ENCODE measurements at regions not wholly inside any gene's neighbourhood (a gene's known extent, or its start where the extent isn't known, plus 50 kb on each side); places are given as distances from the start of the nearest gene placed in this dataset.
A peak's percentile ranks its signal among the peaks of the same experiment; 100 is the strongest.

DNA sequence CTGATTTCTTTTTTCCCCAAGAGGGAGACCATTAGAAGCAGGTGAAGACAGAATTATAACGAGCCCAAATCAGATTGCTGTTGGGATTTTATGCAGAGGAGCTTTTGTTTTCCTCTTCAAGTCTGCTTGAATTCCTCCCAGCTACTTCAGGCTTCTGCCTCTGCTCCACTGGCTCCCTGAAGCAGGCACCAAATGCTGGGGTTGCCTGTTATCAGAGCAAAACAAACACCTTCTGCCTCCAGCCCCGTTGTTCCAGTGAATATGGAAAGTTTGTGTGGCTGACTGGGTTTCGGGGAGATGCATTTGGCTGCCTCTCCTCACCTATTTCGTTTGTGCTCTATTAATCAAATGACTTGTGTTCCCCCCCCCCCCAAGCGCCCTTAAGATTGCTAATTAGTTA is 209.2 kb downstream of the URB2 start (continued):
- TF ChIP-seq REST (IDR thresholded peaks at IDR 0.05) (no peak), MAX (IDR thresholded peaks at IDR 0.05) (no peak), MAZ (IDR thresholded peaks at IDR 0.05; ENCODE audit: borderline replicate concordance, low read depth, low read length) (no peak), FOSL2 (IDR thresholded peaks at IDR 0.05) (no peak), FOSL2 (CRISPR knock-in tag; IDR thresholded peaks at IDR 0.05) (no peak), ESRRA (IDR thresholded peaks at IDR 0.05; ENCODE audit: borderline replicate concordance, low read length) (no peak), POLR2A (IDR thresholded peaks at IDR 0.05; ENCODE audit: low read length) (no peak), EHMT2 (IDR thresholded peaks at IDR 0.05; ENCODE audit: low read depth) (no peak)

- H3K9me3 ChIP-seq, result no peaks in the 10 kb centered on the region
- no peak overlapping the region for H3K4me2 ChIP-seq
- no peaks in the 10 kb centered on the region for H3K4me1 ChIP-seq
- no peak for DNase-seq (ENCODE audit: low read depth in 1 of 2, low spot score in 1 of 2)
- no peak for TF ChIP-seq REST (IDR thresholded peaks at IDR 0.05)
- peak; percentile 32; the same call in 1 of the 2 replicates for TF ChIP-seq CBX8 (IDR thresholded peaks at IDR 0.05)
- no peak overlapping the region for H3K27ac ChIP-seq
- POLR2A ChIA-PET, result no interaction called here
- WGBS (ENCODE audit: missing lambda C conversion rate), result 28% methylated on average over 9 of the region's 9 CpGs
- no peak for FAIRE-seq
- no peak overlapping the region for H3K4me3 ChIP-seq
- CTCF ChIA-PET, result interaction anchor here (1.5 to 2.1 kb wide), 2 partner anchors 13 to 412 kb away, joined by 3 to 9 read pairs; no protein-coding TSS in a partner anchor
- no peak for ATAC-seq
Measured at GRCh38 chr1:229836324-229836723, 210.3 kb downstream of the URB2 start.

GRCh38 chr1:229838204-229838603 is 212.2 kb downstream of the URB2 start:
- no peak for ATAC-seq
- DNase-seq (ENCODE audit: low read depth in 1 of 2, low spot score in 1 of 2), result no peak
- H3K27ac ChIP-seq, result no peak overlapping the region
- no peaks in the 10 kb centered on the region; the same call in 2 of the 3 replicates for H3K4me1 ChIP-seq
- no peak overlapping the region for H3K4me2 ChIP-seq
- no peaks in the 10 kb centered on the region for H3K9me3 ChIP-seq
- CTCF ChIA-PET, result no interaction called here
- POLR2A ChIA-PET, result no interaction called here
- 58% methylated on average over 7 of the region's 7 CpGs for WGBS (ENCODE audit: missing lambda C conversion rate)
- TF ChIP-seq EHF (CRISPR knock-in tag; IDR thresholded peaks at IDR 0.05), result no peak
- no peak for TF ChIP-seq HMGXB4 (CRISPR knock-in tag; IDR thresholded peaks at IDR 0.05; ENCODE audit: borderline replicate concordance)
- TF ChIP-seq TP53 (CRISPR knock-in tag; IDR thresholded peaks at IDR 0.05), result no peak
- TF ChIP-seq RNF2 (IDR thresholded peaks at IDR 0.05; ENCODE audit: borderline replicate concordance, low read depth), result no peak
- TF ChIP-seq BHLHE40 (IDR thresholded peaks at IDR 0.05; ENCODE audit: low read depth, low read length), result no peak
- TF ChIP-seq FOXS1 (CRISPR knock-in tag; IDR thresholded peaks at IDR 0.05), result no peak
- no peak for TF ChIP-seq HEYL (CRISPR knock-in tag; IDR thresholded peaks at IDR 0.05)
- no peak for TF ChIP-seq E2F6 (IDR thresholded peaks at IDR 0.05; ENCODE audit: borderline replicate concordance, low read depth)
- no peak for TF ChIP-seq MAZ (IDR thresholded peaks at IDR 0.05; ENCODE audit: borderline replicate concordance, low read depth, low read length)
- no peak for TF ChIP-seq ATOH8 (CRISPR knock-in tag; IDR thresholded peaks at IDR 0.05; ENCODE audit: low read depth)
- TF ChIP-seq HOXB13 (CRISPR knock-in tag; IDR thresholded peaks at IDR 0.05; ENCODE audit: low read depth), result no peak
- TF ChIP-seq FOSB (CRISPR knock-in tag; IDR thresholded peaks at IDR 0.05), result no peak
- no peak for TF ChIP-seq NPAS2 (CRISPR knock-in tag; IDR thresholded peaks at IDR 0.05; ENCODE audit: borderline replicate concordance)
- TF ChIP-seq POLR2A (IDR thresholded peaks at IDR 0.05; ENCODE audit: low read length), result no peak
- TF ChIP-seq TFCP2L1 (CRISPR knock-in tag; IDR thresholded peaks at IDR 0.05), result no peak
- no peak for TF ChIP-seq CBX2 (IDR thresholded peaks at IDR 0.05; ENCODE audit: borderline replicate concordance, low read depth)
- no peak for TF ChIP-seq ELK1 (IDR thresholded peaks at IDR 0.05; ENCODE audit: low read depth, low read length)
- FAIRE-seq, result no peak
- H3K4me3 ChIP-seq, result no peak overlapping the region
